T47D (cell line): ENCODE measurements at regions not wholly inside any gene's neighbourhood (a gene's known extent, or its start where the extent isn't known, plus 50 kb on each side); places are given as distances from the start of the nearest gene placed in this dataset.

Experiments
- DNase-seq, 2 experiments: peaks; one replicate each; pipeline versions ENCODE4 v3.0.0 to v3.0.0-alpha.2; 2011 to 2012; ENCODE audit warnings: low read depth in 1 of 2, low spot score in 1 of 2
- JUND ChIP-seq: IDR thresholded peaks from 2 replicates; pipeline ENCODE4 v1.6.1; 2012; ENCODE audit warnings: low read depth
- in situ Hi-C: cut with HindIII; loops from 2 replicates; pipeline ENCODE4 v1.10.0; 2016; ENCODE audit warnings: low sequenced_read_pairs, low pct_unique_long_range_greater_than_20kb

DNA sequence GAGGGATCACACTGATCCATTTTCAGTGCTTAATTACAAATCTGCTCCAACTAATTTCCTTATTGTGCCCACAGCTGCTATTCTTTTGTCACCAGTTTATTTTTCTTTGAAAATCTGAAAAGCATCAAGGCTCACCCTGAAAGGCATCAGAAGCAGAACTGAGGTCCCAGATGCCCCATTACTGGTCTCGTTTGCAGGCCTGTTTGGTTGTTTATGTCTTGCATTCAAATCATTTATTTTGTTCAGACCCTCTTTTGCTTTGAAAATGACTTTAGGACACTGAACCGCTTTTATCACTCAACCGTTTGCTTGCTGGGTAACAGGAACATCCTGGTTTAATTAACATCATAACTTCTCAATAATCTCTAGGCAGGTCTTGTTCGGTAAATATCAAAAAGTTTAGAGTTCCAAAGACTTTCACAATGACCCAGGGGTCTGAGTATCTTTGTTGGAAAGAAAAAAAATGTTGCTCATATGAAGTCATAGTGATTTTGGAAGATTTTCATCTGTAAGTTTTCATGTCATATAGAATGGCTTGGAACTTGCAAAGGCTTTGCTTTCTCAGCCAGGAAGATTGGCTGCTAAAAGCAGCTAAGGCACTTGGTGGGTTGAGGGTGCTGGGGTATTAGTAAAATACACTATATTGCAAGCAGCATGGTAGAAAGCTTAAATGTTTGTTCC lies 398.3 kb upstream of the NPVF start:
- DNase-seq = no peak
- in situ Hi-C loops = no loop called here
- TF ChIP-seq JUND = no peak

DNA sequence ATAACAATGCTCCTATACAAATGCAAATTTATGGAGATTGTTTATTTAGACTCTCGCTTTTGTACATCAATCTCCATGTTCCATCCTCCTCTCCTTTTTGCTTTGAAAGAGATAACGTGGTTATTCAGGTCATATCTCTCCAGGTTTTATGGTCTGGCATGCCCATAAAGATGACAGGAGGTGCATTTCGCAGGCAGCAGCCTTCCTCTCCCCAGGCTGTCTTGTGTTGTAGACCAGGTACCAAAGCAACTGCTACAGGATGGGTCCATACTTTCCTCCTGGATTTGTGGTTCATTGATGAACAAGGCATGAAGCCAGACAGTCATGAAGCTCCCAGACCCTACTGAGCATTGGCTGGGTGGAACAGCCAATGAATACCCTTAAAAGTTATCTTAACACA lies 400.2 kb upstream of the NPVF start:
- no peak for TF ChIP-seq JUND
- in situ Hi-C loops = no loop called here
- DNase-seq = no peak

- TF ChIP-seq JUND = no peak
- in situ Hi-C loops = no loop called here
- DNase-seq = no peak
These were observed 404.3 kb upstream of the NPVF start for GRCh38 chr7:25632616-25633015.

- in situ Hi-C loops = no loop called here
- no peak for DNase-seq
- TF ChIP-seq JUND = no peak
These were observed 405.2 kb upstream of the NPVF start for GRCh38 chr7:25633426-25634036.

- no peak for TF ChIP-seq JUND
- in situ Hi-C loops = no loop called here
- no peak for DNase-seq
These were observed 407.9 kb upstream of the NPVF start for GRCh38 chr7:25636168-25636567.

- TF ChIP-seq JUND = no peak
- DNase-seq = no peak
- in situ Hi-C loops = no loop called here
These were observed 408.6 kb upstream of the NPVF start for GRCh38 chr7:25636871-25637283.

GRCh38 chr7:25638068-25638467 lies 409.8 kb upstream of the NPVF start:
- DNase-seq = no peak
- no peak for TF ChIP-seq JUND
- in situ Hi-C loops = no loop called here

- in situ Hi-C loops = no loop called here
- TF ChIP-seq JUND = no peak
- DNase-seq = no peak
These were observed 410.4 kb upstream of the NPVF start for GRCh38 chr7:25638590-25639244.

DNA sequence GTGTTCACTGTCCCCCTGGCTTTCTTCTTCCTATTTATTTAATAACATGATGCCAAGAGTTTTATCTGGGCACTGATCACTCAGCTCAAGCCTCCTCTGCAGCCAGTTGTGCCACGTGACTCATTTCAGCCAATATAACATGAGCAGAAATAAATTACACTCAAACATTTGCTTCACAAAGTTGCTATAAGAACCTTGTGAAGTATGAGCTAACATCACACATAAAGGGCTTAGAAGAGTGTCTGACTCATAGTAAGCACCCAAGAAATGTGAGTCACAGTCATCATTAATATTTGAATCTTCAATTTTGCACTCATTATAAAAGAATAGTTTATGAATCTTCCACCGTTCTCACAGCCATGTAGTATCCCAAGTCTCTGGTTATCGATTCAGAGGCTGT lies 414.6 kb upstream of the NPVF start:
- in situ Hi-C loops = no loop called here
- no peak for DNase-seq

GRCh38 chr7:25643286-25643685 lies 415.0 kb upstream of the NPVF start:
- in situ Hi-C loops = no loop called here
- TF ChIP-seq JUND = no peak

More for the DNA sequence above, 414.6 kb upstream of the NPVF start:
- TF ChIP-seq JUND = no peak

GRCh38 chr7:25643770-25644394 lies 415.6 kb upstream of the NPVF start:
- DNase-seq = no peak
- in situ Hi-C loops = no loop called here
- TF ChIP-seq JUND = no peak

More at GRCh38 chr7:25643286-25643685, 415.0 kb upstream of the NPVF start:
- no peak for DNase-seq

DNA sequence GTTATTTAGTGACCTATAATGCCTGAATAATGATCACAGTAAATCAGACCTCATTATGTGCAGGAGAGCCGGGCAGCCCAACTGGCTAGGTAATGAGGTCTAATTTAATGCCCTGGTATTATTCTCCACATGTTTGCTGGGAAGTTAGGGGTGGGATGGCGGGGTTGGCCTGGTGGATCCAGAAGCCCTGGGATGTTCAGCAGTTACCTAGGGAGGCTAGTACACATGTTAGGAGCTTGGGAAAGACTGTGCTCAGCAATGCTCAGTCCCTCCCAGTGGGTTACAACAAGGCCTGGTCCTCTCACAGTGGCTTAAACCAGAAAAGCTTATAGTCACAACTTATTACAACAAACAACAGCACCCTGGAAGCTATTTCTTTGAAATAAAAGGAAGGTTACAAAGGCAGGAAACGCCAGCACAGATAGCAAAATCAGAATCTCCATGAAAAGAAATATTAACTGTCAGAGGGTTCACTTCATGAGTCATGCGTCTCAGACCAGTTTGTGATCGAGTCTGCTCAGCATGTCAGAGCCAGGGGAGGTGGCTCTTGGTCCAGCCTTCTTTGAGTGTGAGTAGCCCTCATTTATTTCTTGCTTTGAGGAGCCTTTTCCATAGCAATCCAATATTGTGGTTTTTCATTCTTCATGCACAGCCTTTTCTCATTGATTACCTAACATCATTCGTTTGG lies 418.6 kb upstream of the NPVF start:
- no peak for DNase-seq
- in situ Hi-C loops = no loop called here
- no peak for TF ChIP-seq JUND
